Liver (tissue), 3 donors: ENCODE measurements at regions not wholly inside any gene's neighbourhood (a gene's known extent, or its start where the extent isn't known, plus 50 kb on each side); places are given as distances from the start of the nearest gene placed in this dataset.

Experiments
- CTCF ChIP-seq: fragments of 150-350 bp; IDR thresholded peaks from 2 replicates; pipeline ENCODE4 v1.5.1; 2017; ENCODE audit warnings: improper control_type of control experiment, low read depth, low read length; ENCODE audit not compliant: missing input control
- GABPA ChIP-seq, 2 donors: IDR thresholded peaks in 1 of 2; conservative IDR thresholded peaks in 1 of 2; 2 replicates each; pipeline ENCODE4 v1.6.1; 2016; ENCODE audit warnings: antibody characterized with exemption in 2 of 2, mild to moderate bottlenecking in 1 of 2, moderate library complexity in 1 of 2
- RXRA ChIP-seq, 2 donors: IDR thresholded peaks; 2 replicates each; pipeline ENCODE4 v1.6.1; 2017 to 2018; ENCODE audit warnings: antibody characterized with exemption in 2 of 2, mild to moderate bottlenecking in 1 of 2
- TAF1 ChIP-seq: conservative IDR thresholded peaks from 2 replicates; pipeline ENCODE4 v1.6.1; 2016; ENCODE audit warnings: antibody characterized with exemption, mild to moderate bottlenecking
- donor health status: healthy.
- donor health status: healthy.

- TF ChIP-seq CTCF (no peak), TAF1 (no peak), RXRA (IDR thresholded peaks at IDR 0.05) (no peak), GABPA (IDR thresholded peaks at IDR 0.05 in 1 of 2, conservative IDR thresholded peaks at IDR 0.05 in 1 of 2) (no peak)
Measured at GRCh38 chr2:193985272-193985671, 1671.8 kb upstream of the SLC39A10 start.
